H1 (cell line): ENCODE measurements at regions not wholly inside any gene's neighbourhood (a gene's known extent, or its start where the extent isn't known, plus 50 kb on each side); places are given as distances from the start of the nearest gene placed in this dataset.

Experiments
- CTCF ChIA-PET: fragments of 300-600 bp; sonication (Branson Sonifier 250); formaldehyde crosslinking; loops from one replicate; lab custom pipeline; 2021; ENCODE audit not compliant: partially characterized antibody; lab: Charles Lee
- POLR2A ChIA-PET: fragments of 300-600 bp; sonication (Branson Sonifier 250); formaldehyde crosslinking; loops from one replicate; lab custom pipeline; 2021; ENCODE audit warnings: inconsistent platforms; ENCODE audit not compliant: partially characterized antibody; lab: Charles Lee
- DNase-seq, 2 experiments: peaks; one replicate each; pipeline versions ENCODE4 v3.0.0 to v3.0.0-alpha.2; 2010 to 2022; ENCODE audit warnings: low spot score in 2 of 2, low read depth in 1 of 2, mixed read lengths in 1 of 2
- FAIRE-seq: peaks from 2 replicates; lab custom pipeline; 2011; peaks lifted over from hg19 to GRCh38; lab: Jason Lieb, UNC
- H2AFZ ChIP-seq: 2 replicates; pipeline ENCODE4 v1.8.1; 2012; ENCODE audit warnings: low read length, inconsistent platforms
- H2AK5ac ChIP-seq: 2 replicates; pipeline ENCODE4 v1.6.1; 2013; ENCODE audit warnings: low read depth, low read length
- H2BK120ac ChIP-seq: replicated peaks from 2 replicates; pipeline ENCODE3; 2013; ENCODE audit warnings: low read depth, low read length, inconsistent platforms
- H2BK12ac ChIP-seq: 2 replicates; pipeline ENCODE4 v1.6.1; 2013; ENCODE audit warnings: low read depth, low read length
- H2BK15ac ChIP-seq: 2 replicates; pipeline ENCODE4 v1.6.1; 2013; ENCODE audit warnings: low read length
- H2BK20ac ChIP-seq: 2 replicates; pipeline ENCODE4 v1.6.1; 2013; ENCODE audit warnings: low read length
- H2BK5ac ChIP-seq: 2 replicates; pipeline ENCODE4 v1.6.1; 2013; ENCODE audit warnings: low read depth, low read length
- H3K14ac ChIP-seq: 2 replicates; pipeline ENCODE4 v1.6.1; 2013; ENCODE audit warnings: inconsistent platforms; ENCODE audit not compliant: insufficient read length
- H3K18ac ChIP-seq: 2 replicates; pipeline ENCODE4 v1.6.1; 2013; ENCODE audit warnings: low read length; ENCODE audit errors: extremely low read depth
- H3K23ac ChIP-seq: 2 replicates; pipeline ENCODE4 v1.6.1; 2013; ENCODE audit warnings: inconsistent platforms; ENCODE audit not compliant: insufficient read length
- H3K23me2 ChIP-seq: 2 replicates; pipeline ENCODE4 v1.6.1; 2013; ENCODE audit warnings: low read depth, low read length
- H3K27ac ChIP-seq: 2 replicates; pipeline ENCODE4 v1.6.1; 2011; ENCODE audit warnings: low read depth, low read length, inconsistent platforms
- H3K27me3 ChIP-seq, 4 experiments: replicated peaks in 1 of 4; 1 replicate in 1 of 4; 2 replicates in 3 of 4; pipeline versions ENCODE4 v1.6.1 to v1.8.1; 2011 to 2013; ENCODE audit warnings: low read length in 3 of 4, mild to moderate bottlenecking in 3 of 4, inconsistent platforms in 2 of 4, mixed read lengths in 2 of 4, moderate library complexity in 1 of 4; ENCODE audit not compliant: control insufficient read depth in 3 of 4, insufficient read depth in 3 of 4; ENCODE audit errors: extremely low read depth in 1 of 4
- H3K36me3 ChIP-seq, 4 experiments: 2 replicates each; pipeline versions ENCODE4 v1.6.1 to v1.8.1; 2011 to 2013; ENCODE audit warnings: mild to moderate bottlenecking in 4 of 4, low read length in 3 of 4, moderate library complexity in 2 of 4, control low read depth in 1 of 4, inconsistent platforms in 1 of 4; ENCODE audit not compliant: insufficient read depth in 4 of 4, control insufficient read depth in 2 of 4
- H3K4ac ChIP-seq: replicated peaks from 2 replicates; pipeline ENCODE3; 2013; ENCODE audit warnings: low read length, low read depth, mixed read lengths, inconsistent platforms; ENCODE audit not compliant: insufficient read length
- H3K4me1 ChIP-seq, 4 experiments: replicated peaks in 1 of 4; 1 replicate in 1 of 4; 2 replicates in 3 of 4; pipeline versions ENCODE4 v1.6.1 to v1.8.1; 2011 to 2013; ENCODE audit warnings: low read length in 3 of 4, inconsistent platforms in 2 of 4, mixed read lengths in 1 of 4; ENCODE audit not compliant: insufficient read depth in 4 of 4, control insufficient read depth in 3 of 4
- H3K4me2 ChIP-seq, 2 experiments: 2 replicates each; pipeline versions ENCODE4 v1.6.1 to v1.8.1; 2011 to 2013; ENCODE audit warnings: low read depth in 2 of 2, low read length in 2 of 2, control low read depth in 1 of 2, inconsistent platforms in 1 of 2, mild to moderate bottlenecking in 1 of 2; ENCODE audit not compliant: insufficient read depth in 1 of 2
- H3K4me3 ChIP-seq, 4 experiments: fragments of 200-600, 300-600 bp in 1 of 4; sonication (generic), shearing (Covaris generic), sonication (Bioruptor Twin) in 1 of 4; 2 replicates each; pipeline versions ENCODE4 v1.5.1 to v1.8.1; 2011 to 2016; ENCODE audit warnings: low read length in 4 of 4, low read depth in 3 of 4, control low read depth in 2 of 4, inconsistent platforms in 2 of 4, mild to moderate bottlenecking in 2 of 4, mixed read lengths in 1 of 4, moderate library complexity in 1 of 4; ENCODE audit not compliant: insufficient read depth in 2 of 4; ENCODE audit errors: extremely low read depth in 1 of 4
- H3K56ac ChIP-seq: replicated peaks from 2 replicates; pipeline ENCODE3; 2013; ENCODE audit warnings: low read depth, mild to moderate bottlenecking, mixed read lengths, low read length, inconsistent platforms; ENCODE audit not compliant: insufficient read length
- H3K79me1 ChIP-seq: 2 replicates; pipeline ENCODE4 v1.6.1; 2013; ENCODE audit warnings: low read depth, low read length, control low read depth
- H3K79me2 ChIP-seq, 2 experiments: 2 replicates each; pipeline versions ENCODE4 v1.6.1 to v1.8.1; 2012 to 2013; ENCODE audit warnings: low read length in 2 of 2, mild to moderate bottlenecking in 2 of 2, inconsistent platforms in 1 of 2; ENCODE audit not compliant: insufficient read depth in 2 of 2, control insufficient read depth in 1 of 2
- H3K9ac ChIP-seq, 4 experiments: replicated peaks in 1 of 4; 1 replicate in 1 of 4; 2 replicates in 3 of 4; pipeline versions ENCODE4 v1.6.1 to v1.8.1; 2011 to 2013; ENCODE audit warnings: low read depth in 3 of 4, low read length in 3 of 4, control low read depth in 2 of 4, mild to moderate bottlenecking in 2 of 4, moderate library complexity in 2 of 4, inconsistent platforms in 1 of 4; ENCODE audit errors: extremely low read depth in 1 of 4
- H3K9me3 ChIP-seq, 2 experiments: 2 replicates each; pipeline versions ENCODE4 v1.6.1 to v1.8.1; 2012 to 2013; ENCODE audit warnings: mild to moderate bottlenecking in 2 of 2, moderate library complexity in 2 of 2, control low read depth in 1 of 2, inconsistent platforms in 1 of 2, low read depth in 1 of 2, low read length in 1 of 2, mixed read lengths in 1 of 2; ENCODE audit not compliant: insufficient read depth in 2 of 2
- H4K20me1 ChIP-seq, 2 experiments: replicated peaks in 1 of 2; 2 replicates each; pipeline versions ENCODE3 to v1.8.1; 2011 to 2013; ENCODE audit warnings: inconsistent platforms in 2 of 2, low read length in 2 of 2, mild to moderate bottlenecking in 1 of 2; ENCODE audit not compliant: insufficient read depth in 2 of 2, control insufficient read depth in 1 of 2
- H4K5ac ChIP-seq: 2 replicates; pipeline ENCODE4 v1.6.1; 2013; ENCODE audit warnings: low read length, low read depth, mixed read lengths, inconsistent platforms; ENCODE audit not compliant: insufficient read length
- H4K8ac ChIP-seq: 2 replicates; pipeline ENCODE4 v1.8.0; 2013; ENCODE audit warnings: mild to moderate bottlenecking, moderate library complexity, low read length, inconsistent platforms; ENCODE audit not compliant: insufficient read depth; ENCODE audit errors: extremely low read depth
- H4K91ac ChIP-seq: replicated peaks from 2 replicates; pipeline ENCODE3; 2013; ENCODE audit warnings: low read length, mixed read lengths, inconsistent platforms; ENCODE audit not compliant: insufficient read length
- ATF2 ChIP-seq: IDR thresholded peaks from 2 replicates; pipeline ENCODE4 v1.6.1; 2012; ENCODE audit warnings: low read length, inconsistent platforms
- BACH1 ChIP-seq: IDR thresholded peaks from 2 replicates; pipeline ENCODE4 v1.6.1; 2012; ENCODE audit warnings: low read length, improper control_type of control experiment
- BCL11A ChIP-seq, 2 experiments: IDR thresholded peaks; one replicate each; pipeline ENCODE4 v1.6.1; 2011; ENCODE audit warnings: low read depth in 2 of 2, low read length in 2 of 2, mild to moderate bottlenecking in 2 of 2
- BRCA1 ChIP-seq: IDR thresholded peaks from 2 replicates; pipeline ENCODE4 v1.6.1; 2012; ENCODE audit warnings: low read depth, low read length, improper control_type of control experiment
- CHD2 ChIP-seq: IDR thresholded peaks from 2 replicates; pipeline ENCODE4 v1.6.1; 2012; ENCODE audit warnings: low read length, improper control_type of control experiment
- EGR1 ChIP-seq: IDR thresholded peaks from 2 replicates; pipeline ENCODE4 v1.6.1; 2011; ENCODE audit warnings: low read depth, low read length, borderline replicate concordance
- EZH2 ChIP-seq: fragments of 200-600 bp; sonication (generic); IDR thresholded peaks from 2 replicates; pipeline ENCODE4 v1.7.1; 2012; ENCODE audit warnings: low read depth, mild to moderate bottlenecking, moderate library complexity, low read length, inconsistent platforms; ENCODE audit not compliant: severe bottlenecking
- FOSL1 ChIP-seq: IDR thresholded peaks from 2 replicates; pipeline ENCODE4 v1.6.1; 2011; ENCODE audit warnings: mild to moderate bottlenecking, low read depth, low read length, moderate library complexity; ENCODE audit not compliant: insufficient read depth
- JUND ChIP-seq: IDR thresholded peaks from 2 replicates; pipeline ENCODE4 v1.6.1; 2011; ENCODE audit warnings: mild to moderate bottlenecking, improper control_type of control experiment, low read length
- POU5F1 ChIP-seq: IDR thresholded peaks from 2 replicates; pipeline ENCODE4 v1.6.1; 2011; ENCODE audit warnings: low read depth, mild to moderate bottlenecking, low read length, moderate library complexity
- RFX5 ChIP-seq: IDR thresholded peaks from 2 replicates; pipeline ENCODE4 v1.6.1; 2011; ENCODE audit warnings: low read depth, low read length, improper control_type of control experiment, borderline replicate concordance
- USF2 ChIP-seq: IDR thresholded peaks from 2 replicates; pipeline ENCODE4 v1.6.1; 2011; ENCODE audit warnings: low read length, improper control_type of control experiment
- WGBS, 2 experiments: shearing (Covaris generic) in 1 of 2; methylation state at CpG; one replicate each; pipeline versions ENCODE4 v1.1.6 to v1.1.7; 2013 to 2015; ENCODE audit warnings: low lambda C conversion rate in 2 of 2, mixed read lengths in 2 of 2, inconsistent platforms in 1 of 2, low coverage in 1 of 2, missing lambda C conversion rate in 1 of 2; ENCODE audit not compliant: insufficient replicate concordance in 2 of 2, insufficient coverage in 1 of 2, insufficient read length in 1 of 2; ENCODE audit errors: extremely low coverage in 1 of 2, missing lambda C conversion rate in 1 of 2; 5-methylcytosine and 5-hydroxymethylcytosine counted together

GRCh38 chr7:15743926-15744480 is 57.5 kb upstream of the MEOX2 start:
- ChIA-PET CTCF (no interaction called here), POLR2A (no interaction called here)
- Histone ChIP-seq H3K4me2 (no peak overlapping the region), H3K27ac (no peak overlapping the region), H2BK12ac (no peak overlapping the region), H2BK20ac (no peak overlapping the region), H2AK5ac (no peak overlapping the region), H3K36me3 (no peaks in the 10 kb centered on the region), H2BK15ac (no peak overlapping the region), H3K79me2 (no peaks in the 10 kb centered on the region), H3K79me1 (no peaks in the 10 kb centered on the region), H3K27me3 (no peaks in the 10 kb centered on the region), H3K9ac (no peak overlapping the region), H3K23ac (no peak overlapping the region), H2BK120ac (no peak overlapping the region), H4K8ac (no peak overlapping the region), H3K18ac (no peak overlapping the region), H4K5ac (no peak overlapping the region), H4K91ac (no peak overlapping the region)
- no peak for DNase-seq
- FAIRE-seq = no peak
- TF ChIP-seq FOSL1 = no peak
- no peak for TF ChIP-seq EGR1
- no peak for TF ChIP-seq RFX5
- no peak for TF ChIP-seq BCL11A (IDR thresholded peaks at IDR 0.05; ENCODE audit: low read depth in 2 of 2, low read length in 2 of 2)
- TF ChIP-seq JUND = no peak
- TF ChIP-seq BRCA1 = no peak
- no peak for TF ChIP-seq ATF2
- TF ChIP-seq EZH2 = no peak
- TF ChIP-seq POU5F1 = no peak
- no peak for TF ChIP-seq USF2
- TF ChIP-seq BACH1 = no peak
- no peak for TF ChIP-seq CHD2
- TF ChIP-seq, all 59 proteins: peak for 0
- Histone ChIP-seq H3K4me1 (no peaks in the 10 kb centered on the region), H2AFZ (no peak overlapping the region), H2BK5ac (no peak overlapping the region), H4K20me1 (no peaks in the 10 kb centered on the region), H3K23me2 (no peaks in the 10 kb centered on the region), H3K4ac (no peak overlapping the region), H3K14ac (no peak overlapping the region), H3K56ac (no peak overlapping the region), H3K4me3 (no peak overlapping the region), H3K9me3 (no peaks in the 10 kb centered on the region)
- WGBS, 2 experiments = 97% methylated on average over 2 of the region's 3 CpGs; no CpG with 5 or more reads in 1 of the 2 experiments
